ENCODE measurements at regions not wholly inside any gene's neighbourhood (a gene's known extent, or its start where the extent isn't known, plus 50 kb on each side); places are given as distances from the start of the nearest gene placed in this dataset.

- POLR2A ChIA-PET = no interaction called here
- no peaks in the 10 kb centered on the region for H3K36me3 ChIP-seq (ENCODE audit: control insufficient read depth in 1 of 2, insufficient read depth in 2 of 2, low read length in 2 of 2)
- H4K20me1 ChIP-seq (ENCODE audit: insufficient read depth) = no peaks in the 10 kb centered on the region
- no peaks in the 10 kb centered on the region for H3K9me2 ChIP-seq (ENCODE audit: insufficient read depth)
- H3K27ac ChIP-seq (ENCODE audit: low read depth, low read length) = no peak overlapping the region
- no peak overlapping the region for H3K9ac ChIP-seq (ENCODE audit: low read length)
- no peaks in the 10 kb centered on the region for H3K9me3 ChIP-seq (ENCODE audit: control insufficient read depth in 1 of 2, insufficient read depth in 1 of 2, low read depth in 1 of 2, low read length in 2 of 2)
- 0 out of 2 replicates have a peak, but pooled peaks cover under 1% of the 10 kb centered on the region for H3K27me3 ChIP-seq (ENCODE audit: insufficient read depth, low read length)
- TF ChIP-seq CBX3 (IDR thresholded peaks at IDR 0.05; ENCODE audit: low read depth) (no peak), CTCF (IDR thresholded peaks at IDR 0.05 in 2 of 3, conservative IDR thresholded peaks at IDR 0.05 in 1 of 3; ENCODE audit: borderline replicate concordance in 1 of 3, insufficient read depth in 1 of 3, low read depth in 2 of 3, low read length in 2 of 3) (no peak), SIN3A (IDR thresholded peaks at IDR 0.05; ENCODE audit: low read depth) (no peak), EZH2phosphoT487 (IDR thresholded peaks at IDR 0.05; ENCODE audit: borderline replicate concordance) (no peak), YY1 (IDR thresholded peaks at IDR 0.05; ENCODE audit: extremely low read depth, insufficient replicate concordance, low read depth, low read length) (no peak), SP1 (IDR thresholded peaks at IDR 0.05; ENCODE audit: low read depth) (no peak), CEBPB (IDR thresholded peaks at IDR 0.05; ENCODE audit: low read depth) (no peak), JUND (IDR thresholded peaks at IDR 0.05) (no peak), EGR1 (IDR thresholded peaks at IDR 0.05; ENCODE audit: low read depth) (no peak), FOSL1 (IDR thresholded peaks at IDR 0.05; ENCODE audit: low read depth) (no peak)
- no peaks in the 10 kb centered on the region for H3K4me1 ChIP-seq (ENCODE audit: control insufficient read depth in 1 of 2, insufficient read depth in 2 of 2, low read length in 2 of 2)
- RAD21 ChIA-PET (ENCODE audit: low non-redundant PET in 1 of 2, low total read pairs in 2 of 2, uncharacterized antibody in 2 of 2, unreplicated experiment in 2 of 2) = no interaction called here
- H3K4me3 ChIP-seq (replicated peaks in 1 of 2; ENCODE audit: low read depth in 1 of 2, low read length in 2 of 2) = no peak overlapping the region
- ATAC-seq (no peak), DNase-seq (ENCODE audit: low read depth, low spot score) (no peak)
- H3K79me2 ChIP-seq (ENCODE audit: insufficient read depth, low read length) = no peaks in the 10 kb centered on the region
- no peak overlapping the region for H3K4me2 ChIP-seq (ENCODE audit: low read length)
- CTCF ChIA-PET = no interaction called here
- intact Hi-C loops (cut with micrococcal nuclease) = no loop called here
- no TSS peak for BruUV-seq (replicated peaks)
- H2AFZ ChIP-seq (ENCODE audit: low read depth, low read length, poor library complexity, severe bottlenecking) = no peak overlapping the region
Observed at GRCh38 chr18:1648712-1649111, 744.0 kb downstream of the ADCYAP1 start.

GRCh38 chr18:1652018-1652417, 747.3 kb downstream of the ADCYAP1 start:
- DNase-seq (ENCODE audit: low read depth, low spot score) (no peak), ATAC-seq (no peak)
- no peak overlapping the region for H3K4me2 ChIP-seq (ENCODE audit: low read length)
- H3K9me3 ChIP-seq (ENCODE audit: control insufficient read depth in 1 of 2, insufficient read depth in 1 of 2, low read depth in 1 of 2, low read length in 2 of 2) = no peaks in the 10 kb centered on the region
- no peak overlapping the region for H3K4me3 ChIP-seq (replicated peaks in 1 of 2; ENCODE audit: low read depth in 1 of 2, low read length in 2 of 2)
- H2AFZ ChIP-seq (ENCODE audit: low read depth, low read length, poor library complexity, severe bottlenecking) = no peak overlapping the region
- BruUV-seq (replicated peaks) = no TSS peak
- no peaks in the 10 kb centered on the region for H3K79me2 ChIP-seq (ENCODE audit: insufficient read depth, low read length)
- no peak overlapping the region for H3K27ac ChIP-seq (ENCODE audit: low read depth, low read length)
- no peaks in the 10 kb centered on the region for H4K20me1 ChIP-seq (ENCODE audit: insufficient read depth)
- H3K36me3 ChIP-seq (ENCODE audit: control insufficient read depth in 1 of 2, insufficient read depth in 2 of 2, low read length in 2 of 2) = no peaks in the 10 kb centered on the region
- intact Hi-C loops (cut with micrococcal nuclease) = loop anchor here (10.0 kb wide), 1 partner anchor 787 kb away; no protein-coding TSS in a partner anchor
- POLR2A ChIA-PET = no interaction called here
- no peaks in the 10 kb centered on the region for H3K9me2 ChIP-seq (ENCODE audit: insufficient read depth)
- CTCF ChIA-PET = interaction anchor here (0.8 kb wide), 1 partner anchor 12 kb away, joined by 4 read pairs; no protein-coding TSS in a partner anchor
- H3K9ac ChIP-seq (ENCODE audit: low read length) = no peak overlapping the region
- RAD21 ChIA-PET (ENCODE audit: low non-redundant PET in 1 of 2, low total read pairs in 2 of 2, uncharacterized antibody in 2 of 2, unreplicated experiment in 2 of 2) = no interaction called here
- no peaks in the 10 kb centered on the region for H3K4me1 ChIP-seq (ENCODE audit: control insufficient read depth in 1 of 2, insufficient read depth in 2 of 2, low read length in 2 of 2)
- peaks cover 9% of the 10 kb centered on the region; the same call in 1 of the 2 replicates for H3K27me3 ChIP-seq (ENCODE audit: insufficient read depth, low read length)
- TF ChIP-seq TCF7L2 (IDR thresholded peaks at IDR 0.05; ENCODE audit: borderline replicate concordance, extremely low read depth, insufficient read depth, insufficient read length) (no peak), CEBPB (IDR thresholded peaks at IDR 0.05; ENCODE audit: low read depth) (no peak), EGR1 (IDR thresholded peaks at IDR 0.05; ENCODE audit: low read depth) (no peak), JUND (IDR thresholded peaks at IDR 0.05) (no peak), REST (IDR thresholded peaks at IDR 0.05; ENCODE audit: low read depth) (no peak), POLR2AphosphoS5 (IDR thresholded peaks at IDR 0.05; ENCODE audit: low read depth, low read length) (no peak), CBX3 (IDR thresholded peaks at IDR 0.05; ENCODE audit: low read depth) (no peak), YY1 (IDR thresholded peaks at IDR 0.05; ENCODE audit: extremely low read depth, insufficient replicate concordance, low read depth, low read length) (no peak), EZH2 (IDR thresholded peaks at IDR 0.05) (no peak), SP1 (IDR thresholded peaks at IDR 0.05; ENCODE audit: low read depth) (no peak), ATF3 (IDR thresholded peaks at IDR 0.05) (no peak), RAD21 (IDR thresholded peaks at IDR 0.05; ENCODE audit: low read depth) (no peak)
